IMR-90 (cell line): ENCODE measurements at regions not wholly inside any gene's neighbourhood (a gene's known extent, or its start where the extent isn't known, plus 50 kb on each side); places are given as distances from the start of the nearest gene placed in this dataset.

Source experiments
- ATAC-seq: fragments of 200-7000 bp; cut with Tn5 transposase; 2 replicates; pipeline ENCODE4 v1.9.1; 2020; ENCODE audit warnings: low read depth, mild to moderate bottlenecking, moderate library complexity
- BruUV-seq: library from RNA; stranded (reverse); fragments of 400-500 nt; replicated peaks from 2 replicates; lab custom pipeline; 2021; lab: Mats Ljungman, UMichigan
- CTCF ChIA-PET: fragments of 300-600 bp; formaldehyde crosslinking; extraction: SDS; loops from one replicate; lab custom pipeline; 2021; ENCODE audit warnings: antibody characterized with exemption; lab: Yijun Ruan, JAX
- POLR2A ChIA-PET: fragments of 300-600 bp; sonication (Branson Sonifier 250); formaldehyde crosslinking; loops from one replicate; lab custom pipeline; 2022; ENCODE audit warnings: antibody characterized with exemption; ENCODE audit not compliant: unreplicated experiment; lab: Charles Lee
- DNase-seq: peaks from one replicate; pipeline ENCODE4 v3.0.0; 2013
- H2AFZ ChIP-seq: replicated peaks from 2 replicates; pipeline ENCODE3; 2013; ENCODE audit warnings: low read length, mild to moderate bottlenecking; ENCODE audit not compliant: poor library complexity
- H2AK5ac ChIP-seq: 2 replicates; pipeline ENCODE4 v1.6.1; 2013; ENCODE audit warnings: low read depth, low read length, inconsistent platforms
- H2AK9ac ChIP-seq: replicated peaks from 2 replicates; pipeline ENCODE3; 2013; ENCODE audit warnings: mild to moderate bottlenecking, low read depth, low read length, moderate library complexity; ENCODE audit not compliant: poor library complexity
- H2BK120ac ChIP-seq: 2 replicates; pipeline ENCODE4 v1.6.1; 2013; ENCODE audit warnings: low read depth, low read length, inconsistent platforms
- H2BK15ac ChIP-seq: 3 replicates; pipeline ENCODE4 v1.6.1; 2013; ENCODE audit warnings: low read depth, low read length, inconsistent platforms
- H2BK20ac ChIP-seq: 2 replicates; pipeline ENCODE4 v1.6.1; 2013; ENCODE audit warnings: low read depth, mild to moderate bottlenecking, inconsistent platforms, low read length, moderate library complexity
- H2BK5ac ChIP-seq: 2 replicates; pipeline ENCODE4 v1.6.1; 2013; ENCODE audit warnings: mild to moderate bottlenecking, low read depth, low read length, inconsistent platforms; ENCODE audit not compliant: poor library complexity, severe bottlenecking
- H3K14ac ChIP-seq: replicated peaks from 2 replicates; pipeline ENCODE4 v1.6.1; 2013; ENCODE audit warnings: low read depth, low read length, inconsistent platforms
- H3K18ac ChIP-seq: 2 replicates; pipeline ENCODE4 v1.6.1; 2013; ENCODE audit warnings: low read depth, low read length, control low read depth
- H3K23ac ChIP-seq: 2 replicates; pipeline ENCODE4 v1.6.1; 2013; ENCODE audit warnings: low read depth, low read length, inconsistent platforms
- H3K27ac ChIP-seq: 2 replicates; pipeline ENCODE4 v1.5.1; 2013; ENCODE audit warnings: mild to moderate bottlenecking, control low read depth, low read length; ENCODE audit not compliant: insufficient read depth
- H3K27me3 ChIP-seq: 2 replicates; pipeline ENCODE4 v1.6.1; 2013; ENCODE audit warnings: low read length; ENCODE audit not compliant: control insufficient read depth, insufficient read depth
- H3K36me3 ChIP-seq: 2 replicates; pipeline ENCODE4 v1.6.1; 2013; ENCODE audit warnings: low read length, mixed read lengths; ENCODE audit not compliant: control insufficient read depth, insufficient read depth
- H3K4ac ChIP-seq: 2 replicates; pipeline ENCODE4 v1.6.1; 2013; ENCODE audit warnings: low read depth, low read length, inconsistent platforms
- H3K4me1 ChIP-seq: 2 replicates; pipeline ENCODE4 v1.6.1; 2013; ENCODE audit warnings: low read length, mixed read lengths; ENCODE audit not compliant: control insufficient read depth, insufficient read depth
- H3K4me2 ChIP-seq: 2 replicates; pipeline ENCODE4 v1.6.1; 2013; ENCODE audit warnings: low read depth, mild to moderate bottlenecking, control low read depth, low read length, moderate library complexity
- H3K4me3 ChIP-seq: 2 replicates; pipeline ENCODE4 v1.5.1; 2013; ENCODE audit warnings: low read depth, mild to moderate bottlenecking, control low read depth, low read length, moderate library complexity; ENCODE audit not compliant: insufficient read depth
- H3K56ac ChIP-seq: 2 replicates; pipeline ENCODE4 v1.6.1; 2013; ENCODE audit warnings: low read length, inconsistent platforms; ENCODE audit not compliant: insufficient read depth; ENCODE audit errors: extremely low read depth
- H3K79me1 ChIP-seq, 2 experiments: 2 replicates each; pipeline ENCODE4 v1.6.1; 2013; ENCODE audit warnings: low read length in 2 of 2, inconsistent platforms in 1 of 2, low read depth in 1 of 2
- H3K9ac ChIP-seq: 2 replicates; pipeline ENCODE4 v1.6.1; 2013; ENCODE audit warnings: low read depth, low read length, control low read depth
- H3K9me1 ChIP-seq: 2 replicates; pipeline ENCODE4 v1.6.1; 2013; ENCODE audit warnings: low read length, inconsistent platforms; ENCODE audit not compliant: insufficient read depth
- H3K9me3 ChIP-seq: 2 replicates; pipeline ENCODE4 v1.6.1; 2013; ENCODE audit warnings: low read length; ENCODE audit not compliant: control insufficient read depth, insufficient read depth
- H4K20me1 ChIP-seq: 2 replicates; pipeline ENCODE4 v1.6.1; 2013; ENCODE audit warnings: low read length, inconsistent platforms; ENCODE audit not compliant: insufficient read depth
- H4K5ac ChIP-seq: 2 replicates; pipeline ENCODE4 v1.6.1; 2013; ENCODE audit warnings: mild to moderate bottlenecking, low read depth, low read length, control low read depth
- H4K8ac ChIP-seq, 2 experiments: 2 replicates each; pipeline ENCODE4 v1.6.1; 2013; ENCODE audit warnings: low read depth in 2 of 2, low read length in 2 of 2, control low read depth in 1 of 2, inconsistent platforms in 1 of 2
- H4K91ac ChIP-seq: 2 replicates; pipeline ENCODE4 v1.6.1; 2013; ENCODE audit warnings: low read depth, low read length, inconsistent platforms; ENCODE audit not compliant: insufficient read depth
- BHLHE40 ChIP-seq: fragments of 150-350 bp; IDR thresholded peaks from 2 replicates; pipeline ENCODE4 v1.6.1; 2016; ENCODE audit warnings: mild to moderate bottlenecking, low read depth, low read length
- CEBPB ChIP-seq: IDR thresholded peaks from 2 replicates; pipeline ENCODE4 v1.6.1; 2012; ENCODE audit warnings: low read depth, low read length, improper control_type of control experiment
- CHD1 ChIP-seq: IDR thresholded peaks from 2 replicates; pipeline ENCODE4 v1.6.1; 2012; ENCODE audit warnings: low read depth, low read length, improper control_type of control experiment
- FOS ChIP-seq: fragments of 150-350 bp; IDR thresholded peaks from 2 replicates; pipeline ENCODE4 v1.6.1; 2016; ENCODE audit warnings: low read depth, low read length
- MAFK ChIP-seq: IDR thresholded peaks from 2 replicates; pipeline ENCODE4 v1.6.1; 2012; ENCODE audit warnings: low read depth, low read length, improper control_type of control experiment
- MAZ ChIP-seq: IDR thresholded peaks from 2 replicates; pipeline ENCODE4 v1.6.1; 2012; ENCODE audit warnings: low read depth, mild to moderate bottlenecking, low read length, improper control_type of control experiment, moderate library complexity, borderline replicate concordance
- MXI1 ChIP-seq: IDR thresholded peaks from 2 replicates; pipeline ENCODE4 v1.6.1; 2012; ENCODE audit warnings: low read depth, mild to moderate bottlenecking, low read length, moderate library complexity, borderline replicate concordance
- NFE2L2 ChIP-seq: fragments of 150-350 bp; IDR thresholded peaks from 2 replicates; pipeline ENCODE4 v1.6.1; 2016; ENCODE audit warnings: low read depth, mild to moderate bottlenecking, low read length
- POLR2A ChIP-seq: IDR thresholded peaks from 2 replicates; pipeline ENCODE4 v1.6.1; 2012; ENCODE audit warnings: mild to moderate bottlenecking, low read depth, low read length
- RAD21 ChIP-seq: IDR thresholded peaks from 2 replicates; pipeline ENCODE4 v1.6.1; 2012; ENCODE audit warnings: low read length, improper control_type of control experiment
- RCOR1 ChIP-seq: IDR thresholded peaks from 2 replicates; pipeline ENCODE4 v1.6.1; 2012; ENCODE audit warnings: mild to moderate bottlenecking, low read length, improper control_type of control experiment; ENCODE audit not compliant: insufficient replicate concordance
- RFX5 ChIP-seq: IDR thresholded peaks from 2 replicates; pipeline ENCODE4 v1.8.0; 2012; ENCODE audit warnings: low read depth, mild to moderate bottlenecking, low read length, moderate library complexity
- SMC3 ChIP-seq: fragments of 150-350 bp; IDR thresholded peaks from 2 replicates; pipeline ENCODE4 v1.6.1; 2016; ENCODE audit warnings: low read depth, mild to moderate bottlenecking, antibody characterized with exemption, low read length, moderate library complexity
- WGBS, 2 experiments: methylation state at CpG; one replicate each; pipeline versions ENCODE4 v1.1.5 to v1.1.7; 2013; ENCODE audit warnings: missing lambda C conversion rate in 2 of 2; ENCODE audit not compliant: insufficient read length in 1 of 2; ENCODE audit errors: extremely low coverage in 2 of 2; 5-methylcytosine and 5-hydroxymethylcytosine counted together
- dilution Hi-C: fragments of 300-500 bp; cut with HindIII; formaldehyde crosslinking; loops from one replicate; pipeline ENCODE4 v1.14.3; 2018; ENCODE audit warnings: low sequenced_read_pairs; ENCODE audit not compliant: unreplicated experiment
- in situ Hi-C: fragments of 300-500 bp; cut with MboI; formaldehyde crosslinking; loops from 3 replicates; pipeline ENCODE4 v1.14.3; 2019; ENCODE audit warnings: low sequenced_read_pairs, inconsistent platforms, mixed read lengths
- intact Hi-C: fragments of 100-400 bp; cut with micrococcal nuclease; formaldehyde crosslinking; loops from 2 replicates; pipeline ENCODE4 v1.10.0; 2022
- TF ChIP-seq, protein P1 (sequence below): fragments of 150-350 bp; IDR thresholded peaks from 2 replicates; pipeline ENCODE4 v1.6.1; 2017; ENCODE audit warnings: mild to moderate bottlenecking, antibody characterized with exemption, low read length, low read depth
- TF ChIP-seq, protein P2 (sequence below): fragments of 150-350 bp; IDR thresholded peaks from 2 replicates; pipeline ENCODE4 v1.6.1; 2016; ENCODE audit warnings: low read depth, mild to moderate bottlenecking, low read length, moderate library complexity, borderline replicate concordance
- TF ChIP-seq, protein P3 (sequence below): conservative IDR thresholded peaks from 2 replicates; pipeline ENCODE4 v1.5.1; 2012; ENCODE audit warnings: mild to moderate bottlenecking, low read depth, low read length, improper control_type of control experiment

DNA sequence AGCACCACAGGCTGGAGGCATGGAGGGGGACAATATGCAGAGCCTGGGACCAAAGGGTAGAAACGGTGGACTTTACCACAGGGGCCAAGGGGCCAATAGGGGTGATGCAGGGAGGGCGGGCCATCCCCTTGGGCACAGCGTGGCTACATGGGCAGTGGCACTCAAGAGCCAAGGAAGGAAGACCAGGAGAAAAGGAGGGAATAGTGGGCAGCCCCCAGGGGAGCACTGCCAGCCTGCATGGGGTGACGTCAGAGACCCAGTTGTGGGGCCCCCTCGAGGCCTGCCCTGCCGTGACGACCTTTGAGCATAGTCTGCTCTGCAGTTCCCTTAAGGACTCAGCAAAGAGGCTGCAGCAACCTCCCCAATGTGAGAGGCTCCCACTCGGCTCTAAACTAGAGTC, 95.5 kb upstream of the TMPRSS2 start:
- no peak overlapping the region for H2BK15ac ChIP-seq
- TF ChIP-seq FOS = no peak
- no peak for TF ChIP-seq POLR2A
- no peak for TF ChIP-seq BHLHE40
- TF ChIP-seq, protein P1, sequence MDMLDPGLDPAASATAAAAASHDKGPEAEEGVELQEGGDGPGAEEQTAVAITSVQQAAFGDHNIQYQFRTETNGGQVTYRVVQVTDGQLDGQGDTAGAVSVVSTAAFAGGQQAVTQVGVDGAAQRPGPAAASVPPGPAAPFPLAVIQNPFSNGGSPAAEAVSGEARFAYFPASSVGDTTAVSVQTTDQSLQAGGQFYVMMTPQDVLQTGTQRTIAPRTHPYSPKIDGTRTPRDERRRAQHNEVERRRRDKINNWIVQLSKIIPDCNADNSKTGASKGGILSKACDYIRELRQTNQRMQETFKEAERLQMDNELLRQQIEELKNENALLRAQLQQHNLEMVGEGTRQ = no peak
- TF ChIP-seq CHD1 = no peak
- TF ChIP-seq MXI1 = no peak
- no peak for TF ChIP-seq MAFK
- TF ChIP-seq, protein P2, sequence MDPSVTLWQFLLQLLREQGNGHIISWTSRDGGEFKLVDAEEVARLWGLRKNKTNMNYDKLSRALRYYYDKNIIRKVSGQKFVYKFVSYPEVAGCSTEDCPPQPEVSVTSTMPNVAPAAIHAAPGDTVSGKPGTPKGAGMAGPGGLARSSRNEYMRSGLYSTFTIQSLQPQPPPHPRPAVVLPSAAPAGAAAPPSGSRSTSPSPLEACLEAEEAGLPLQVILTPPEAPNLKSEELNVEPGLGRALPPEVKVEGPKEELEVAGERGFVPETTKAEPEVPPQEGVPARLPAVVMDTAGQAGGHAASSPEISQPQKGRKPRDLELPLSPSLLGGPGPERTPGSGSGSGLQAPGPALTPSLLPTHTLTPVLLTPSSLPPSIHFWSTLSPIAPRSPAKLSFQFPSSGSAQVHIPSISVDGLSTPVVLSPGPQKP = no peak
- TF ChIP-seq RAD21 = no peak
- TF ChIP-seq MAZ = no peak
- no peak for TF ChIP-seq CEBPB
- TF ChIP-seq RCOR1 = no peak
- TF ChIP-seq, protein P3, sequence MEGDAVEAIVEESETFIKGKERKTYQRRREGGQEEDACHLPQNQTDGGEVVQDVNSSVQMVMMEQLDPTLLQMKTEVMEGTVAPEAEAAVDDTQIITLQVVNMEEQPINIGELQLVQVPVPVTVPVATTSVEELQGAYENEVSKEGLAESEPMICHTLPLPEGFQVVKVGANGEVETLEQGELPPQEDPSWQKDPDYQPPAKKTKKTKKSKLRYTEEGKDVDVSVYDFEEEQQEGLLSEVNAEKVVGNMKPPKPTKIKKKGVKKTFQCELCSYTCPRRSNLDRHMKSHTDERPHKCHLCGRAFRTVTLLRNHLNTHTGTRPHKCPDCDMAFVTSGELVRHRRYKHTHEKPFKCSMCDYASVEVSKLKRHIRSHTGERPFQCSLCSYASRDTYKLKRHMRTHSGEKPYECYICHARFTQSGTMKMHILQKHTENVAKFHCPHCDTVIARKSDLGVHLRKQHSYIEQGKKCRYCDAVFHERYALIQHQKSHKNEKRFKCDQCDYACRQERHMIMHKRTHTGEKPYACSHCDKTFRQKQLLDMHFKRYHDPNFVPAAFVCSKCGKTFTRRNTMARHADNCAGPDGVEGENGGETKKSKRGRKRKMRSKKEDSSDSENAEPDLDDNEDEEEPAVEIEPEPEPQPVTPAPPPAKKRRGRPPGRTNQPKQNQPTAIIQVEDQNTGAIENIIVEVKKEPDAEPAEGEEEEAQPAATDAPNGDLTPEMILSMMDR = no peak
- TF ChIP-seq SMC3 = no peak
- TF ChIP-seq NFE2L2 = no peak
- no peak for TF ChIP-seq RFX5
- H2AK9ac ChIP-seq = no peak overlapping the region
- no peaks in the 10 kb centered on the region for H3K4me1 ChIP-seq
- H3K9ac ChIP-seq = no peak overlapping the region
- intact Hi-C loops = no loop called here
- in situ Hi-C loops = no loop called here
- H3K23ac ChIP-seq = no peak overlapping the region
- H4K91ac ChIP-seq = no peak overlapping the region
- H4K20me1 ChIP-seq = no peaks in the 10 kb centered on the region
- 62% methylated on average over 3 of the region's 8 CpGs; no CpG with 5 or more reads in 1 of the 2 experiments for WGBS, 2 experiments
- ATAC-seq (no peak), DNase-seq (no peak)
- no TSS peak for BruUV-seq
- no peak overlapping the region for H2BK20ac ChIP-seq
- no peak overlapping the region for H3K56ac ChIP-seq
- no peaks in the 10 kb centered on the region for H3K9me3 ChIP-seq
- H3K4ac ChIP-seq = no peak overlapping the region
- no peaks in the 10 kb centered on the region for H3K9me1 ChIP-seq
- H3K79me1 ChIP-seq = no peaks in the 10 kb centered on the region
- no peak overlapping the region for H2AK5ac ChIP-seq
- H3K18ac ChIP-seq = no peak overlapping the region
- H2BK5ac ChIP-seq = no peak overlapping the region
- POLR2A ChIA-PET = no interaction called here
- H3K27me3 ChIP-seq = peaks cover 20% of the 10 kb centered on the region; the same call in 1 of the 2 replicates
- H2AFZ ChIP-seq = no peak overlapping the region
- H3K4me2 ChIP-seq = no peak overlapping the region
- H4K5ac ChIP-seq = no peak overlapping the region
- no peak overlapping the region for H2BK120ac ChIP-seq
- CTCF ChIA-PET = no interaction called here
- H3K4me3 ChIP-seq = no peak overlapping the region
- no peak overlapping the region for H4K8ac ChIP-seq
- H3K36me3 ChIP-seq = no peaks in the 10 kb centered on the region
- H3K27ac ChIP-seq = no peak overlapping the region
- no peak overlapping the region for H3K14ac ChIP-seq
- dilution Hi-C loops = no loop called here
